CD14-positive monocyte (primary cell): ENCODE measurements at regions not wholly inside any gene's neighbourhood (a gene's known extent, or its start where the extent isn't known, plus 50 kb on each side); places are given as distances from the start of the nearest gene placed in this dataset.

ENCODE experiments used
- DNase-seq, 3 donors: peaks; one replicate each; pipeline ENCODE4 v3.0.0-alpha.2; 2011 to 2022
- H2AFZ ChIP-seq: 2 replicates; pipeline ENCODE4 v1.6.0; 2012; ENCODE audit warnings: mild to moderate bottlenecking, low read depth, low read length, inconsistent platforms; ENCODE audit not compliant: insufficient read depth, poor library complexity, severe bottlenecking
- H3K27ac ChIP-seq, 2 donors: 1 replicate in 1 of 2; 2 replicates in 1 of 2; pipeline ENCODE4 v1.5.1; 2012 to 2013; ENCODE audit warnings: low read length in 2 of 2, control low read depth in 1 of 2, inconsistent platforms in 1 of 2, low read depth in 1 of 2, mild to moderate bottlenecking in 1 of 2
- H3K27me3 ChIP-seq, 2 donors: one replicate each; pipeline versions ENCODE4 v1.6.0 to v1.6.1; 2011 to 2013; ENCODE audit warnings: low read length in 2 of 2; ENCODE audit not compliant: control insufficient read depth in 2 of 2, insufficient read depth in 2 of 2
- H3K36me3 ChIP-seq, 2 donors: replicated peaks in 1 of 2; 1 replicate in 1 of 2; 2 replicates in 1 of 2; pipeline versions ENCODE4 v1.5.1 to v1.6.1; 2012 to 2013; ENCODE audit warnings: low read length in 2 of 2, control low read depth in 1 of 2, inconsistent platforms in 1 of 2, mild to moderate bottlenecking in 1 of 2; ENCODE audit not compliant: insufficient read depth in 2 of 2, control insufficient read depth in 1 of 2
- H3K4me1 ChIP-seq, 2 donors: 1 replicate in 1 of 2; 2 replicates in 1 of 2; pipeline versions ENCODE4 v1.5.1 to v1.6.1; 2012 to 2013; ENCODE audit warnings: low read length in 2 of 2, control low read depth in 1 of 2, inconsistent platforms in 1 of 2, mild to moderate bottlenecking in 1 of 2, moderate library complexity in 1 of 2; ENCODE audit not compliant: insufficient read depth in 2 of 2, control insufficient read depth in 1 of 2
- H3K4me2 ChIP-seq: replicated peaks from 2 replicates; pipeline ENCODE3; 2012; ENCODE audit warnings: low read length, moderate library complexity, mild to moderate bottlenecking; ENCODE audit not compliant: poor library complexity, severe bottlenecking; ENCODE audit errors: extremely low read depth
- H3K4me3 ChIP-seq, 3 experiments: fragments of 200-600 bp in 1 of 3; sonication (generic) in 1 of 3; replicated peaks in 1 of 3; 1 replicate in 2 of 3; 2 replicates in 1 of 3; pipeline ENCODE4 v1.5.1; 2011 to 2013; ENCODE audit warnings: low read length in 3 of 3, mild to moderate bottlenecking in 3 of 3, control low read depth in 2 of 3, low read depth in 2 of 3, inconsistent platforms in 1 of 3, moderate library complexity in 1 of 3
- H3K79me2 ChIP-seq: 2 replicates; pipeline ENCODE4 v1.6.0; 2012; ENCODE audit warnings: mild to moderate bottlenecking, control low read depth, inconsistent platforms, low read length, moderate library complexity; ENCODE audit not compliant: insufficient read depth
- H3K9ac ChIP-seq: 2 replicates; pipeline ENCODE4 v1.6.0; 2017; ENCODE audit warnings: low read length, mild to moderate bottlenecking; ENCODE audit not compliant: insufficient read depth, poor library complexity, severe bottlenecking
- H3K9me3 ChIP-seq, 2 donors: replicated peaks in 1 of 2; 1 replicate in 1 of 2; 2 replicates in 1 of 2; pipeline versions ENCODE4 v1.5.1 to v1.6.1; 2012 to 2013; ENCODE audit warnings: low read length in 2 of 2, control low read depth in 1 of 2; ENCODE audit not compliant: control insufficient read depth in 1 of 2, insufficient read depth in 1 of 2
- H4K20me1 ChIP-seq: 2 replicates; pipeline ENCODE4 v1.6.0; 2012; ENCODE audit warnings: mild to moderate bottlenecking, low read length, control low read depth, moderate library complexity; ENCODE audit not compliant: insufficient read depth
- H3K27ac Mint-ChIP-seq, 7 donors: one replicate each; pipeline ENCODE4 v1.8.0; 2020; ENCODE audit warnings: mild to moderate bottlenecking in 7 of 7, mixed read lengths in 7 of 7, moderate library complexity in 6 of 7, inconsistent platforms in 2 of 7
- H3K27me3 Mint-ChIP-seq, 3 donors: one replicate each; pipeline ENCODE4 v1.8.0; 2021 to 2022; ENCODE audit warnings: low read depth in 3 of 3, mild to moderate bottlenecking in 3 of 3, mixed read lengths in 3 of 3, moderate library complexity in 3 of 3, inconsistent platforms in 1 of 3
- H3K36me3 Mint-ChIP-seq, 2 donors: one replicate each; pipeline ENCODE4 v1.8.0; 2020; ENCODE audit warnings: mixed read lengths in 2 of 2, inconsistent platforms in 1 of 2, mild to moderate bottlenecking in 1 of 2
- H3K4me1 Mint-ChIP-seq: one replicate; pipeline ENCODE4 v1.8.0; 2020; ENCODE audit warnings: mild to moderate bottlenecking, mixed read lengths
- H3K4me3 Mint-ChIP-seq, 2 donors: one replicate each; pipeline ENCODE4 v1.8.0; 2020; ENCODE audit warnings: mild to moderate bottlenecking in 2 of 2, mixed read lengths in 2 of 2, moderate library complexity in 1 of 2
- H3K9me3 Mint-ChIP-seq, 7 donors: one replicate each; pipeline ENCODE4 v1.8.0; 2020 to 2022; ENCODE audit warnings: mixed read lengths in 7 of 7, mild to moderate bottlenecking in 6 of 7, moderate library complexity in 6 of 7, inconsistent platforms in 2 of 7
- CTCF ChIP-seq: fragments of 200-600 bp; IDR thresholded peaks from one replicate; pipeline ENCODE4 v1.8.0; 2022; ENCODE audit warnings: antibody characterized with exemption, mild to moderate bottlenecking
- WGBS: methylation state at CpG from one replicate; pipeline ENCODE4 v1.1.5; 2013; ENCODE audit warnings: missing lambda C conversion rate; ENCODE audit not compliant: insufficient coverage; 5-methylcytosine and 5-hydroxymethylcytosine counted together
- intact Hi-C, 2 donors: fragments of 100-400 bp; cut with micrococcal nuclease; formaldehyde crosslinking; loops; one replicate each; pipeline versions ENCODE4 v1.15.0 to v1.15.1; 2023

DNA sequence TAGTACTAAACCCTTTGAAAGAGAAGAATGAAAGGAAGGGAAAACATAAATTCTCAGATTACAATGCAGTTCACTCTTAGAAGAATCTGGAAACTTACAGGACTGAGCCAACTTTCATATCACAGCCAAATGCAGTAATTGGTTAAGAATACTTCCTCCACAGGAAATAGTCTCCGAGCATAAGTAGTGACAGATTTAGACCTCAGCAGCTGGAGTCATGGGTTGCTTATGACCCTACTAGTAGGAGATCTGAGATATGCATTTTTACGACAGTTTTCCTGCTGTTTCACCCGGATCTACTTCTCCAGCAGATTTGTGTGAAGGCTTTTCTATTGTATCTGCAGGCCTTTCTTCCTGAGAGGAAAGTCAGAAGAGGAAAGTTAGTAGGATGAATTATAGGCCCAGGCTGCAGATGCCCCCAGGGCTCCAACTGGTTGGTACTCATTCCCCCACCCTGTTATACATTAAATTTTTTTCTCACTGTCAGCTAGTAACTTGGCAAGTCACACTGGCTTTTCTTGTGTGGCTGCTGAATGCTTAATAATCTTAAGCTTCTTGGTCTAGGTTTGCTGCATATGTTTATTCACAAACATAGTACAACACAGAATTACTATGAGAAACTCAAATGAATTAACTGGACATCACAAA lies 1241.5 kb upstream of the MIR17HG start:
- Histone ChIP-seq H3K27ac (no peak overlapping the region), H3K4me1 (no peaks in the 10 kb centered on the region), H3K4me2 (no peak overlapping the region), H3K4me3 (no peak overlapping the region), H3K36me3 (no peaks in the 10 kb centered on the region), H3K79me2 (no peaks in the 10 kb centered on the region), H3K27me3 (no peaks in the 10 kb centered on the region), H3K9ac (no peak overlapping the region), H2AFZ (no peak overlapping the region), H3K9me3 (peaks cover 0 to 14% of the 10 kb centered on the region in 2 donors), H4K20me1 (no peaks in the 10 kb centered on the region)
- no peak overlapping the region for H3K27ac Mint-ChIP-seq
- WGBS: 17% methylated on average over 1 of the region's 3 CpGs
- H3K4me3 Mint-ChIP-seq: no peak overlapping the region
- DNase-seq: no peak
- H3K4me1 Mint-ChIP-seq: no peaks in the 10 kb centered on the region
- intact Hi-C loops: no loop called here
- H3K27me3 Mint-ChIP-seq: no peaks in the 10 kb centered on the region
- TF ChIP-seq CTCF: no peak
- no peaks in the 10 kb centered on the region for H3K36me3 Mint-ChIP-seq
- H3K9me3 Mint-ChIP-seq: peaks cover 5 to 26% (median 10%) of the 10 kb centered on the region in 7 donors

GRCh38 chr13:90107661-90108060 lies 1239.8 kb upstream of the MIR17HG start:
- 100% methylated on average over 2 of the region's 2 CpGs for WGBS
- no peak overlapping the region for H3K27ac Mint-ChIP-seq

More at GRCh38 chr13:90107661-90108060, 1239.8 kb upstream of the MIR17HG start:
- no peak overlapping the region for H3K4me3 Mint-ChIP-seq
- H3K27me3 Mint-ChIP-seq: no peaks in the 10 kb centered on the region
- no peak overlapping the region for H2AFZ ChIP-seq
- peaks cover 0 to 14% of the 10 kb centered on the region in 2 donors for H3K9me3 ChIP-seq
- no peak overlapping the region for H3K27ac ChIP-seq
- H3K36me3 ChIP-seq: no peaks in the 10 kb centered on the region
- TF ChIP-seq CTCF: no peak
- DNase-seq: no peak
- no peaks in the 10 kb centered on the region for H3K27me3 ChIP-seq
- no peaks in the 10 kb centered on the region for H3K4me1 ChIP-seq
- intact Hi-C loops: no loop called here
- H3K9me3 Mint-ChIP-seq: peaks cover 6 to 23% (median 10%) of the 10 kb centered on the region in 7 donors
- no peak overlapping the region for H3K9ac ChIP-seq
- no peaks in the 10 kb centered on the region for H3K4me1 Mint-ChIP-seq
- no peaks in the 10 kb centered on the region for H3K36me3 Mint-ChIP-seq
- H3K4me3 ChIP-seq: no peak overlapping the region
- H3K79me2 ChIP-seq: no peaks in the 10 kb centered on the region
- H4K20me1 ChIP-seq: no peaks in the 10 kb centered on the region
- H3K4me2 ChIP-seq: no peak overlapping the region
